T-helper 1 cell treated with Interleukin-12 subunit alpha and Interleukin-12 subunit beta and Interleukin-4 antibody, amounts not matched to agents 30 ng/mL and 1 ng/mL, for 36 hours (primary cell): ENCODE measurements at regions not wholly inside any gene's neighbourhood (a gene's known extent, or its start where the extent isn't known, plus 50 kb on each side); places are given as distances from the start of the nearest gene placed in this dataset.

ENCODE experiments used
- intact Hi-C: fragments of 100-400 bp; cut with micrococcal nuclease; formaldehyde crosslinking; loops from one replicate; pipeline ENCODE4 v1.15.1; 2024

GRCh38 chr5:38101897-38102296 is 156.5 kb upstream of the EGFLAM start:
- intact Hi-C loops, result no loop called here

GRCh38 chr5:38099205-38100168 is 158.9 kb upstream of the EGFLAM start:
- intact Hi-C loops, result no loop called here

GRCh38 chr5:38094889-38095288 is 163.5 kb upstream of the EGFLAM start:
- intact Hi-C loops, result no loop called here

- intact Hi-C loops, result no loop called here
Measured at GRCh38 chr5:38093855-38094254, 164.5 kb upstream of the EGFLAM start.

- intact Hi-C loops, result no loop called here
Measured at GRCh38 chr5:38086777-38087176, 171.6 kb upstream of the EGFLAM start.

GRCh38 chr5:38079620-38080402 is 178.5 kb upstream of the EGFLAM start:
- intact Hi-C loops, result no loop called here

GRCh38 chr5:38078161-38078560 is 180.2 kb upstream of the EGFLAM start:
- intact Hi-C loops, result no loop called here

- intact Hi-C loops, result no loop called here
Measured at GRCh38 chr5:38077652-38078051, 180.7 kb upstream of the EGFLAM start.

- intact Hi-C loops, result no loop called here
Measured at GRCh38 chr5:38071831-38072694, 186.3 kb upstream of the EGFLAM start.

- intact Hi-C loops, result no loop called here
Measured at GRCh38 chr5:38070304-38070950, 187.9 kb upstream of the EGFLAM start.

GRCh38 chr5:38069360-38069759 is 189.0 kb upstream of the EGFLAM start:
- intact Hi-C loops, result no loop called here

- intact Hi-C loops, result no loop called here
Measured at GRCh38 chr5:38060354-38060753, 198.0 kb upstream of the EGFLAM start.

- intact Hi-C loops, result no loop called here
Measured at GRCh38 chr5:38059876-38060275, 198.5 kb upstream of the EGFLAM start.

- intact Hi-C loops, result no loop called here
Measured at GRCh38 chr5:38051711-38052511, 206.4 kb upstream of the EGFLAM start.

GRCh38 chr5:38048400-38048799 is 208.6 kb upstream of the GDNF start:
- intact Hi-C loops, result no loop called here

- intact Hi-C loops, result no loop called here
Measured at GRCh38 chr5:38046103-38046502, 206.3 kb upstream of the GDNF start.

GRCh38 chr5:38045446-38045845 is 205.6 kb upstream of the GDNF start:
- intact Hi-C loops, result no loop called here

- intact Hi-C loops, result no loop called here
Measured at GRCh38 chr5:38039826-38040225, 200.0 kb upstream of the GDNF start.

GRCh38 chr5:38039091-38039490 is 199.2 kb upstream of the GDNF start:
- intact Hi-C loops, result no loop called here

GRCh38 chr5:38036765-38037164 is 196.9 kb upstream of the GDNF start:
- intact Hi-C loops, result no loop called here
